Prostate gland (tissue), 2 donors: ENCODE measurements at regions not wholly inside any gene's neighbourhood (a gene's known extent, or its start where the extent isn't known, plus 50 kb on each side); places are given as distances from the start of the nearest gene placed in this dataset.

Source experiments
- DNase-seq: peaks from one replicate; pipeline ENCODE4 v3.0.0-alpha.2; 2019; ENCODE audit warnings: low spot score
- H3K27ac ChIP-seq, 2 donors: fragments of 200-600 bp; sonication (generic); 2 replicates each; pipeline ENCODE4 v1.5.1; 2017 to 2019
- H3K27me3 ChIP-seq: fragments of 200-600 bp; sonication (generic); replicated peaks from 2 replicates; pipeline ENCODE4 v1.5.1; 2019; ENCODE audit not compliant: insufficient read depth
- H3K36me3 ChIP-seq, 2 donors: fragments of 200-600 bp; sonication (generic); 1 replicate in 1 of 2; 2 replicates in 1 of 2; pipeline versions ENCODE4 v1.5.1 to v1.8.1; 2017 to 2019
- H3K4me1 ChIP-seq: fragments of 200-600 bp; sonication (generic); replicated peaks from 2 replicates; pipeline ENCODE4 v1.5.1; 2019
- H3K4me3 ChIP-seq, 2 donors: fragments of 200-600 bp; sonication (generic); 2 replicates each; pipeline ENCODE4 v1.5.1; 2017 to 2019
- H3K9me3 ChIP-seq: fragments of 200-600 bp; sonication (generic); 2 replicates; pipeline ENCODE4 v1.5.1; 2017
- CTCF ChIP-seq, 4 experiments: fragments of 200-600 bp in 2 of 4; fragments of 450-650 bp in 2 of 4; sonication (generic) in 2 of 4; IDR thresholded peaks; 1 replicate in 3 of 4; 2 replicates in 1 of 4; pipeline ENCODE4 v1.5.1; 2016 to 2019; ENCODE audit warnings: antibody characterized with exemption in 4 of 4, mild to moderate bottlenecking in 2 of 4, moderate library complexity in 2 of 4
- POLR2A ChIP-seq: fragments of 450-650 bp; IDR thresholded peaks from one replicate; pipeline ENCODE4 v1.6.1; 2016; ENCODE audit warnings: antibody characterized with exemption, mild to moderate bottlenecking
- POLR2AphosphoS5 ChIP-seq: sonication (generic); formaldehyde crosslinking; IDR thresholded peaks from one replicate; pipeline ENCODE4 v1.6.1; 2017; ENCODE audit warnings: antibody characterized with exemption
- WGBS: methylation state at CpG from one replicate; pipeline ENCODE4 v1.1.5; 2018; 5-methylcytosine and 5-hydroxymethylcytosine counted together
- intact Hi-C: fragments of 100-400 bp; cut with DNase I; formaldehyde crosslinking; loops from one replicate; pipeline ENCODE4 v1.14.2; 2022

- Histone ChIP-seq H3K4me3 (no peak overlapping the region), H3K27ac (no peak overlapping the region), H3K36me3 (no peaks in the 10 kb centered on the region), H3K27me3 (no peaks in the 10 kb centered on the region), H3K9me3 (no peaks in the 10 kb centered on the region), H3K4me1 (no peaks in the 10 kb centered on the region)
- intact Hi-C loops: no loop called here
- no peak for TF ChIP-seq CTCF (IDR thresholded peaks at IDR 0.05)
- TF ChIP-seq POLR2AphosphoS5: no peak
- TF ChIP-seq POLR2A: no peak
- DNase-seq: no peak
Observed at GRCh38 chr9:17011880-17012279, 123.0 kb upstream of the CNTLN start.

DNA sequence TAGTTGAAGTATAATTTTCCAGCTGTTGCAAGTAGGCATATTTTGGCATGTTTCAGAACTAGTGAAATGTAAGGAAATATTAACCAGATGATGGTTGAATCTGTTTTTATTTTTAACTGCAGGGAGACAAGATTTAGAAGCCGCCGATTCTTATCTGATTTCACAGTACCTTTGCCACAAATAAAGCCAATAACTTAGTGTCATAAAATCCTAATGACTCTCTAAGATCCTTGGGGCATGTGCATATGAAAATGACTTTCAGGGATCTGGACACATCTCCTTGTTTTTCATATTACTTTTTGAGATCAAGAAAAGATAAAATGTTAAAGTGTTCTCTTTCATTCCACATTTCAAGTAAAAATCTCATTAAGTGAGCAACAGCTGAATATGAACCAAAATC lies 125.8 kb upstream of the CNTLN start:
- no peak for DNase-seq
- H3K27me3 ChIP-seq: no peaks in the 10 kb centered on the region
- TF ChIP-seq POLR2AphosphoS5: no peak
- TF ChIP-seq CTCF (IDR thresholded peaks at IDR 0.05): no peak
- no peaks in the 10 kb centered on the region for H3K4me1 ChIP-seq
- no peaks in the 10 kb centered on the region for H3K9me3 ChIP-seq
- H3K27ac ChIP-seq: no peak overlapping the region
- H3K36me3 ChIP-seq: no peaks in the 10 kb centered on the region
- no peak overlapping the region for H3K4me3 ChIP-seq
- WGBS: 27% methylated on average over 2 of the region's 2 CpGs
- intact Hi-C loops: no loop called here

DNA sequence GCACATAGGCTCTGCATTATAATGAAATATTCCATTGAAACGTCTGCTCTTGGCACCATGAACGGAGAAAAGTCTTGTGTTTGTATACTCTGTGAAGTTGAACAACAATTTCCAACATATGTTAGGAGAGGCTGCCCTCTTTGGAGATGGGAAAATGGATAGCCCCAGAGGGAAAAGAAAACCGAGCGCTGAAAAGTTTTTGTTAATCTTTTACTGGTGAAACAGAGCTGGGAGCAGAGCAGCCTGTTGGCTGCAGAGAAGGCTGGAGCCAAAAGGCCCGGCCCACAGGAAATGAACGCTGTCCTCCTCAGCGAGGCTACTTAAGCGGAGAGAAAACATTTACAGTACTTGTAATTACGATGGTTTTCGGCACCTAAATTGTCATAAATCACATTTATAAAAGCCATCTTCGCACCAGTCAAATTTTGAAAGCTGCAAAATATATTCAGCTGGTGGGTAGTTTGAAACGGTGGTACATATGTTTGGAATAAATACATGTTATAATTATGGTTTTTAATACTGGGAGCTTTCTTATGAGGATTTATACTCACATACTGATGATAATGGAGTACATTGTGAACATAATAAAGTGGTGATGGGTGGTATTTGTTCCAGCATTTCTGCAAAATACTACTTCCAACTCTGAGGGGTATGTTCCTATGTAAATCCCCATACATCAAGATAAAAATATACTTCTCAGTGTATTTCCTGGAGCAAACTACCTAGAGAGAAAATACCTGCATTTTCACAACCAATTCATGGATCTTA lies 129.6 kb upstream of the CNTLN start:
- no peak overlapping the region for H3K4me3 ChIP-seq
- no peak for TF ChIP-seq POLR2AphosphoS5
- no peak for TF ChIP-seq POLR2A
- TF ChIP-seq CTCF (IDR thresholded peaks at IDR 0.05): no peak
- WGBS: 3% methylated on average over 12 of the region's 12 CpGs
- H3K36me3 ChIP-seq: no peaks in the 10 kb centered on the region
- DNase-seq: peak; percentile 21
- no peak overlapping the region for H3K27ac ChIP-seq
- no peaks in the 10 kb centered on the region for H3K27me3 ChIP-seq
- intact Hi-C loops: no loop called here
- H3K4me1 ChIP-seq: no peaks in the 10 kb centered on the region
- H3K9me3 ChIP-seq: no peaks in the 10 kb centered on the region

DNA sequence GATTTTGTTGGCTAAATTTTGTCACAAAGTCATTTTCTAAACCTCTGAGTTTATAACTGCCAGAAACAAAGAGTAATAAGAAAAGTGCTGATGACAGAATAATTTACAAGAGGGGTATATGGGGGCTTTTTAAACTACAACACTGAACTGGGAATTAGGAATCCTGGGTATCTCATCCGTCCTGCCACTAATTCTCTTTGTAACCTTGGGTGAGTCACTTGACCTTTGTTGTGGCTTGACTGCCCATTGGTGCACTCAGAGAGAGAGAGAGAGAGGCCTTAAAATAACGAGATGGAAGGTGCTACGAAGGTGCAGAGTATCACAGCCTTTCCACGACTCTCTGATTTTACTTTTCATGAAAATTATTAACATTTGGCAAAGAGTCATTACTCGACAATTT lies 130.3 kb upstream of the CNTLN start:
- H3K27me3 ChIP-seq: no peaks in the 10 kb centered on the region
- no peaks in the 10 kb centered on the region for H3K4me1 ChIP-seq
- no peaks in the 10 kb centered on the region for H3K36me3 ChIP-seq
- TF ChIP-seq POLR2AphosphoS5 (no peak), POLR2A (no peak), CTCF (IDR thresholded peaks at IDR 0.05) (no peak)
- 60% methylated on average over 5 of the region's 5 CpGs for WGBS
- no peak for DNase-seq
- H3K27ac ChIP-seq: no peak overlapping the region
- H3K4me3 ChIP-seq: no peak overlapping the region
- intact Hi-C loops: no loop called here
- no peaks in the 10 kb centered on the region for H3K9me3 ChIP-seq

DNA sequence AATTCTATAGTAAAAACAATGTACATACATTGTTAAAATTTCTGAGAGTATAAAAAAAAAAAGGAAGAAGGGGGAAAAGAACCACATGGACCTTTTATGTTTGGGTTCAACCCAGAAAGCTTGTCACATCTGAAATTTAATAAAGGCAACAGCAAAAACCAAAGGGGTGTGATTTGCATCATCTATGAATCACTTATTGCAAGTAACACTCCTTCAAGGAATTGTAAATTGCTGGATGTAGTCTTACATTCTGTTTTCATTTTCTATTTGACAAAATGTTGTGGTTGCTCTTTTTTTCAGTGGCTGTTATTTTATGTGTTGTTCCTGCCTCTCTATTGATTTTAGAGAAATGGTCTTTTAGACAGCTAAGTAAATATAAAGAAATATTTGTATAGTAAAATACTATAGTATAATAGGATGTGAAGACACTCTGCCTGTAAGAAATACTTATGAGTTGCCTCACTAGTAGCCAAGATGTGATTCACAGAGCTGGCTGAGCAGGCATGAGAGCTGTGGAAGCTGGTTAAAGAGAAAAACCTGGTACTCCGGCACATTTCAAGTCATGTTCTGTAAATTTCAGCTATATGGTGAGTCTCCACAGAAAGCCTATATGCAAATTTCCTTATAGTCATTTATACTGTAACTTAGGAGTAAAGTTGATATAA lies 131.1 kb upstream of the CNTLN start:
- no peaks in the 10 kb centered on the region for H3K9me3 ChIP-seq
- H3K4me3 ChIP-seq: no peak overlapping the region
- no peak for TF ChIP-seq CTCF (IDR thresholded peaks at IDR 0.05)
- TF ChIP-seq POLR2AphosphoS5: no peak
- TF ChIP-seq POLR2A: no peak
- no peaks in the 10 kb centered on the region for H3K27me3 ChIP-seq
- no peaks in the 10 kb centered on the region for H3K4me1 ChIP-seq
- WGBS: 71% methylated on average over 1 of the region's 1 CpG
- no peak overlapping the region for H3K27ac ChIP-seq
- intact Hi-C loops: no loop called here
- no peak for DNase-seq
- no peaks in the 10 kb centered on the region for H3K36me3 ChIP-seq
